T-helper 1 cell treated with Interleukin-12 subunit alpha and Interleukin-12 subunit beta and Interleukin-4 antibody, amounts not matched to agents 30 μg/mL and 1 μg/mL, for 36 hours (primary cell): ENCODE measurements at regions not wholly inside any gene's neighbourhood (a gene's known extent, or its start where the extent isn't known, plus 50 kb on each side); places are given as distances from the start of the nearest gene placed in this dataset.

Experiments used
- H3K27ac Mint-ChIP-seq: one replicate; pipeline ENCODE4 v1.8.0; 2021; ENCODE audit warnings: mild to moderate bottlenecking, mixed read lengths
- H3K27me3 Mint-ChIP-seq: one replicate; pipeline ENCODE4 v1.8.0; 2021; ENCODE audit warnings: low read depth, mixed read lengths
- H3K36me3 Mint-ChIP-seq: one replicate; pipeline ENCODE4 v1.8.0; 2021; ENCODE audit warnings: low read depth, mixed read lengths
- H3K4me1 Mint-ChIP-seq: one replicate; pipeline ENCODE4 v1.8.0; 2021; ENCODE audit warnings: low read depth, mixed read lengths
- H3K4me3 Mint-ChIP-seq: one replicate; pipeline ENCODE4 v1.8.0; 2021; ENCODE audit warnings: mild to moderate bottlenecking, moderate library complexity, mixed read lengths
- H3K9me3 Mint-ChIP-seq: one replicate; pipeline ENCODE4 v1.8.0; 2021; ENCODE audit warnings: mixed read lengths

DNA sequence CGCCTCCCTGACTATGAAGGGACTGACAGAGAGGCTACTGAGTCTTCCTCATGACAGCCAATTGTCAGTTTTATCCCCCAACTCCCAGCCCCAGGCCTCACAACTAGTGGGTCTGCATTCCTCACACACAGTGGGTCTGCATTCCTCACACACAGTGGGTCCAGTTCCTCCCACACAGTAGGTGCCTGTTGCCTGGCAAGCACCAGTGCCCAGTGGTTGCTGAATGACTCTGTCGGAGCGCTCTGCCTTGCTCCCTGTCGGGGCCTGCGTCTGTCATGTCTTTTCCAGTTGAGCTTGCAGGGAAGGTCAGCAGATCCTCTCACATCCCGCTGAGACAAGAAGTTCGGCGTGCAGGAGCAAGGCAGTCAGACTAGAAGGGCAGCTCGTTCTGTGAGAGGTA is 590.0 kb upstream of the MKI67 start:
- Mint-ChIP-seq H3K4me1 (no peaks in the 10 kb centered on the region), H3K27me3 (no peaks in the 10 kb centered on the region), H3K9me3 (no peaks in the 10 kb centered on the region), H3K36me3 (no peaks in the 10 kb centered on the region), H3K4me3 (no peak overlapping the region), H3K27ac (no peak overlapping the region)

DNA sequence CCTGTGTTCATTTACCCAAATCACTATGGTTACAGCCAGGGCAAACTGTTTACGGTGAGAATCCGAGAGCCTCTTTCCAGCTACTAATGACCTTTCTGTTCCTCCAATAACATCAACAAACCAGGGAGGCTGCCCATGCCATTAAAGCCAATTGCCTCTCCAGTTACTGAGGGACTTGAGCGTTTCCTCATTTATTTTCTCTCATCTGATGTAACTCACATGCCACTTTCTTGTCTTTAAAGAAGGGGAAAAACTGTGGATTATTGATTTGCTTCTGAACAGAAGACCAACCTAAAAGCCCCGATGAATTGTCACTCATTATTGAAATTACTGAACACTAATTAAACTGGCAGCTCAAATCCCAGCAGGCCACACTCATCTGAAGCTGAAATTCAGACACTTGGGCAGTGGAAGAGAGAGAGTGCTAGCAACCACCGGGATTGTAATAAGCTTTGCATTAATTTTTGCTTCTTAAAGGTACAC is 595.8 kb upstream of the MKI67 start:
- no peak overlapping the region for H3K27ac Mint-ChIP-seq
- H3K27me3 Mint-ChIP-seq = no peaks in the 10 kb centered on the region
- H3K4me1 Mint-ChIP-seq = no peaks in the 10 kb centered on the region
- no peaks in the 10 kb centered on the region for H3K9me3 Mint-ChIP-seq
- no peak overlapping the region for H3K4me3 Mint-ChIP-seq
- H3K36me3 Mint-ChIP-seq = no peaks in the 10 kb centered on the region

DNA sequence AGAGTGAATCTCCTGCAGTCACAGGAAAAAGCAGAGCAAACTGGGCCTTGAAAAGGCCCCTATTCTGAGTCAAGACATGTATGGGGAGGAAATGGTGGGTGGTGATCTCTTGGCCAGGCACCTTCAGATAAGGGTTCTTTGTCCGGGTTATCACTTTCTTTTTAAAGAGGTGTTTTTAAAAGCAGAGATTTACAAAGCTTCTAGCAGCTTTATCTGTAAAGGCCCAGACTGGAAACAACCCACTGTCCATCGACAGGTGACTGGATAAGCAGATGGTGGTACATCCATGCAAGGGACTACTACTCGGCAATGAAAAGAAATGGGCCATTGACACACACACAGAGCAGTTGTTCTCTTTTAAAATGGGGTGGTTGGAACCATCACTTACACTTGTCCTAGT is 596.7 kb upstream of the MKI67 start:
- Mint-ChIP-seq H3K4me3 (no peak overlapping the region), H3K9me3 (no peaks in the 10 kb centered on the region), H3K36me3 (no peaks in the 10 kb centered on the region), H3K4me1 (no peaks in the 10 kb centered on the region), H3K27me3 (no peaks in the 10 kb centered on the region), H3K27ac (no peak overlapping the region)

DNA sequence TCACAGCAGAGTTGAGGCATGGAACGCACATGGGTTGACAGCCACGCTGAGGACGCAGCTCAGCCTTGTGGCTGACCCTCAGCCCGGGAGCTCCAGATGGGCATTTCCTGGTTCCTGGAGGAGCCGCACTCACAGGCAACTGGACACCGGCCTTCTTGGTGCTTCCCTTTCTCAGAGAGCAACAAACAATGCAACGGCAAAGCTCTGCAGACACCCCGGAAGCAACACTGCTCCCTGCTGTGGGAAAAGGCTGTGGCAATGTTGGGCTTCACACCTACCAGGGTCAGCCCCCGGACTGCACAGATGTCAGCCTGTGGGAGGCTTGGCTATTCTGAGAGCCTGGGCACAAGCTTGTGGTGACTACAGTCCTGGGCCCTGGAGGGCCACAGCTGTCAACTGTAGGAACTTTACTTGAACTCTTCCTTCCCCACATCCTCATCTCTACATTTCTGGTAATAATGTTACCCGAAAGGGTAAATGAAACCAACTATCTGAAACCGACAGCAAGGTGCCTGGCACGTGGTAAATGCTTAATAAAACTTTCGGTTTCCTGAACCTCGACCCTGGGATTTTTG is 597.5 kb upstream of the MKI67 start:
- Mint-ChIP-seq H3K27me3 (no peaks in the 10 kb centered on the region), H3K4me1 (no peaks in the 10 kb centered on the region), H3K36me3 (no peaks in the 10 kb centered on the region), H3K9me3 (no peaks in the 10 kb centered on the region), H3K27ac (no peak overlapping the region), H3K4me3 (no peak overlapping the region)

GRCh38 chr10:128725531-128725930 is 599.3 kb upstream of the MKI67 start:
- Mint-ChIP-seq H3K4me3 (no peak overlapping the region), H3K36me3 (no peaks in the 10 kb centered on the region), H3K4me1 (no peaks in the 10 kb centered on the region), H3K9me3 (no peaks in the 10 kb centered on the region), H3K27me3 (no peaks in the 10 kb centered on the region), H3K27ac (no peak overlapping the region)

- Mint-ChIP-seq H3K27me3 (no peaks in the 10 kb centered on the region), H3K9me3 (no peaks in the 10 kb centered on the region), H3K4me1 (no peaks in the 10 kb centered on the region), H3K36me3 (no peaks in the 10 kb centered on the region), H3K4me3 (no peak overlapping the region), H3K27ac (no peak overlapping the region)
Observed at GRCh38 chr10:128727114-128727513, 600.9 kb upstream of the MKI67 start.

DNA sequence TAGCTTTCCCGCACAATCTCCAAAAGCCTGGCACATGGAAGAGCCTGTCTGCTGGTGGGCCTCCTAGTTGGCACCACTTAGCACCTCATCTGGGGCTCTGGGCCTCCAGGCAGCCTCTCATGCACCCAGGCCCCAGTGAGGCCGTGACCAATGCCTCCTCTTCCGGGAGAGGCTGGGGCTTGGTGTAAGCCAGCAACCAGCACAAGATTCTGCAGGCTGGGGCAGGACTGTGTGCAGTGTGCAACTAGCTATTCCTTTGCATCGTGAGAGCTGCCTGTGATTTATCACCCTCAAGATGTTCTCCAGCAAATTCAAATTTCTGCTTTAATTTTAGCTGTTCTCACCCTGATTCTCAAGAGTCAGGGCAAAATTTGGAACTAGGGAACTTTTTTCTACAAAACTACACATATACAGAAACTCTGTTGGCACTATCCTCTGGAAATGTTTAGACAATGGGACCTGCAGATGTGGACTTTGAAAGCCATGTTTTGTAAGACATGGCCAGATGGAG is 603.7 kb upstream of the MKI67 start:
- Mint-ChIP-seq H3K4me1 (no peaks in the 10 kb centered on the region), H3K9me3 (no peaks in the 10 kb centered on the region), H3K27ac (no peak overlapping the region), H3K36me3 (no peaks in the 10 kb centered on the region), H3K4me3 (no peak overlapping the region), H3K27me3 (no peaks in the 10 kb centered on the region)

GRCh38 chr10:128730922-128731321 is 604.7 kb upstream of the MKI67 start:
- no peaks in the 10 kb centered on the region for H3K9me3 Mint-ChIP-seq
- no peaks in the 10 kb centered on the region for H3K4me1 Mint-ChIP-seq
- no peak overlapping the region for H3K4me3 Mint-ChIP-seq
- H3K36me3 Mint-ChIP-seq = no peaks in the 10 kb centered on the region
- no peak overlapping the region for H3K27ac Mint-ChIP-seq
- H3K27me3 Mint-ChIP-seq = no peaks in the 10 kb centered on the region

DNA sequence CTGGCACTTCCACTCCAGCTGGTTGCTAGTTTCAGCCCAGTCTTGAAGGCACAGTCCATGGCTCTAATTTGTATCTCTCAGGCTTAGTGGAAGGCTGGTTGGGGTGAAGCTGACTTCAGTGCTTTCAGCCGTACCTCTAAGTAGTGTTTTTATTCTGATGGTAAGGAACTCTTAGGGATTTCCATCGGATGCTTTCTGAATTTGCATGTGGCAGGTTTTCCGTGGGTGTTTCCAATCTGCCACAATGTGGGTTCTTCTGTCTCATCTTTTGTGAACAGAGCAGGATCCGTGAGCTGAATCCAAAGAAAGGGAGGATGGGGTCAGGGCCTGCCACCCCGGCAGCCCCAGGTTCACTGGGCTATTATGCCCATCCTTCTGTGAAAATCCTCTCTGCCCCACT is 607.9 kb upstream of the MKI67 start:
- H3K9me3 Mint-ChIP-seq = no peaks in the 10 kb centered on the region
- no peaks in the 10 kb centered on the region for H3K36me3 Mint-ChIP-seq
- no peaks in the 10 kb centered on the region for H3K27me3 Mint-ChIP-seq
- no peak overlapping the region for H3K27ac Mint-ChIP-seq
- no peaks in the 10 kb centered on the region for H3K4me1 Mint-ChIP-seq
- H3K4me3 Mint-ChIP-seq = no peak overlapping the region

GRCh38 chr10:128734734-128735133 is 608.5 kb upstream of the MKI67 start:
- Mint-ChIP-seq H3K4me1 (no peaks in the 10 kb centered on the region), H3K27me3 (no peaks in the 10 kb centered on the region), H3K4me3 (no peak overlapping the region), H3K9me3 (no peaks in the 10 kb centered on the region), H3K27ac (no peak overlapping the region), H3K36me3 (no peaks in the 10 kb centered on the region)

DNA sequence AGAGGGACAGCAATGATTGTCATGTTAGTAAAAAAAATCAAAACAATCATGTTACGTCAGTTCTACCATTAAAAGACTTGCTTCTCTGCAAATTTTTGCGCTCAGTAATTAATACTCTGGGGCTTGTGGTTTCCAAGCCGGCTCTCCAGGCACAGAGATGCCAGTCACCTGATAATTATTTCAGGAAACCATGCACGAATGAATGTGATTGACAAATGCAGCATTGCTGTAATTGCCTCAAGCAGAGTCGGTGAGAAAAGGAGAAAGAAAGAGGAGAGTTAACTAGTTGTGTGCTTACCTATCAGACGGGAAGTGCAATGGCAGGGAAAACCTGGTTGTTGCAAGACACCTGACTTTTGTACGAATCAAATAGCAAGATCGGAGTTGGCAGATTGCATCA is 609.8 kb upstream of the MKI67 start:
- H3K4me1 Mint-ChIP-seq = no peaks in the 10 kb centered on the region
- no peak overlapping the region for H3K27ac Mint-ChIP-seq
- H3K27me3 Mint-ChIP-seq = no peaks in the 10 kb centered on the region
- H3K36me3 Mint-ChIP-seq = no peaks in the 10 kb centered on the region
- no peak overlapping the region for H3K4me3 Mint-ChIP-seq
- H3K9me3 Mint-ChIP-seq = no peaks in the 10 kb centered on the region

DNA sequence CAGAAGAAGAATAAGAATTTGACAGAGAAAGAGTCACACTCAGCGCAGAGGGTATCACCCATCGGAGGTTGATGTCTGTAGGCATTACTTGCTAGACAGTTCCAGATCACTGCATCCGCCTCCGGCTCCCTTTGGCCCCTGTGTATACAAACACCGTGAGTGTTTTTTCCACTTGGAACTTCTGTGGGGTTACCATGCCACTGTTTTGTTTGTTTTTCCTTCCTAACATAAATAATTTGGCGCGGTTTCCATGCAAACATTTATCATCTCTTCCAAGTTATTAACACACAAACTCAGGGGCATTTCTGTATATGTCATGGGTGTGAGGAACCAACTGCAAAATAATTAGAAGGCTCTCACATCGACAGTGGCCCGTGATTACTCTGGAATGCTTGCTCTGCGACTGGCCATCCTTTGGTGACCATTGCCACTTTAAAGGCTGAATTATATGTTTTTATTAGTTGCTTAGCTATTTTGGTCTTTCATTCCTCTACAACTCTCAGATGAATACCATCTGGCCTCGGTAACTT is 612.2 kb upstream of the MKI67 start:
- no peaks in the 10 kb centered on the region for H3K36me3 Mint-ChIP-seq
- no peaks in the 10 kb centered on the region for H3K4me1 Mint-ChIP-seq
- no peaks in the 10 kb centered on the region for H3K9me3 Mint-ChIP-seq
- H3K4me3 Mint-ChIP-seq = no peak overlapping the region
- H3K27ac Mint-ChIP-seq = no peak overlapping the region
- H3K27me3 Mint-ChIP-seq = no peaks in the 10 kb centered on the region

DNA sequence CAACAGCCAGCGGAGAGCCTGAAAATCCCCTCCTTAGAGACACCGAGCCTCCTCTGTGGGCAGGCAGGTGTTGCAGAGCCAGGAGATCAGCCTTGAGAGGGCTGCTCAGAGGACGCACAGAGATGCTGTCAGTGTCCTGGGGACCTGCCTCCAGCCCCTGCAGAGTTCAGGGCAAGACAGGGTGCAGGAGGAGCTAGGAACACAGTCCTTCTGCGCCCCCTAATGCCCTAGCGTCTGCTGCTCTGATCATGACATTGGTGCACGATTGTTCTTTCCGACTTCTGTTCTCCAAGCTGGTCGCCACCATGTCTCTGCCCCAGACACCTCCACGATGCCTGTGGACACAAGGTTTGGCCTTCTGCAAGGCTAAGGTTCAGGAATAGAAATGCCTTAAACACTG is 613.7 kb upstream of the MKI67 start:
- Mint-ChIP-seq H3K9me3 (no peaks in the 10 kb centered on the region), H3K27me3 (no peaks in the 10 kb centered on the region), H3K4me3 (no peak overlapping the region), H3K27ac (no peak overlapping the region), H3K36me3 (no peaks in the 10 kb centered on the region), H3K4me1 (no peaks in the 10 kb centered on the region)

- Mint-ChIP-seq H3K4me3 (no peak overlapping the region), H3K4me1 (no peaks in the 10 kb centered on the region), H3K27ac (no peak overlapping the region), H3K27me3 (no peaks in the 10 kb centered on the region), H3K9me3 (no peaks in the 10 kb centered on the region), H3K36me3 (no peaks in the 10 kb centered on the region)
Observed at GRCh38 chr10:128741180-128741579, 615.0 kb upstream of the MKI67 start.

DNA sequence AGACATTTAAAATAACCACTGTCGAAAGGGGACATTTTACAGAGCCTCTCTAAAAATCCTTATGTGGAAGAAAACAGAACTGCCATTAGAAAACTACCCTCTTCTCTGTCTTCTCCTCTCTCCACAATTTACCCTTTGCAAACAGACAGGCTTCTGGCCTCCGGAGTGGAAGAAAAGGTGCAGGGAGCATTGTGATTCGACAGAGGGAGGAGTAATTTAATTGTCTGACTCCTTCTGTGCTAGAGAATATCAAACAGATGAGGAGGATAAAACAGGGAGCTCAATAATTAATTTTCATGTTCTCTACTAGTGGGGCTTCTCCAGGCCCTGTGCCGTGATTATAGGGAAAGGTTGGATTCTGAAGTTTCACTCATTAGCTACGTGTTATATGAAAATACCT is 615.5 kb upstream of the MKI67 start:
- Mint-ChIP-seq H3K27me3 (no peaks in the 10 kb centered on the region), H3K36me3 (no peaks in the 10 kb centered on the region), H3K9me3 (no peaks in the 10 kb centered on the region)

DNA sequence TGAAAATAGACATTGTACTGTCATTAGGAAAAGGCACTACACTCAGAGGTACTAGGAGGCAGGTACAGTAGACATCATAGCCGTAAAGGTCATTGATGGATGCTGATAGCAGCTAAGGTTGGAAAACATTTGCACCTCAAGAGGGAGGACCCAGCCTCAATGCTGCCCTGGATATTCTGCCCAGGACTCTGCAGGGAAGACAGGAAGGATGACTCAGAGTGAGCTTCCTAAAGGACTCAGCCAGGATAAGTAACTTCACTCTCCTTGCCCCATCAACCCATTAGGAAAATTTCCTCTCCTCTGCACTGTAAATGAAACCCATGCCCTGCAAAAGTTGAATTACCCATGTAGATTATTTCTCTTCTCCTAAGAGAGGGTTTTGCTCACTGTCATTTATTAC is 617.9 kb upstream of the MKI67 start:
- no peak overlapping the region for H3K4me3 Mint-ChIP-seq
- no peaks in the 10 kb centered on the region for H3K9me3 Mint-ChIP-seq
- H3K27me3 Mint-ChIP-seq = no peaks in the 10 kb centered on the region
- no peak overlapping the region for H3K27ac Mint-ChIP-seq
- no peaks in the 10 kb centered on the region for H3K36me3 Mint-ChIP-seq
- H3K4me1 Mint-ChIP-seq = no peaks in the 10 kb centered on the region

More for the DNA sequence above, 615.5 kb upstream of the MKI67 start:
- no peaks in the 10 kb centered on the region for H3K4me1 Mint-ChIP-seq
- H3K4me3 Mint-ChIP-seq = no peak overlapping the region
- H3K27ac Mint-ChIP-seq = no peak overlapping the region
